ENCODE measurements at regions not wholly inside any gene's neighbourhood (a gene's known extent, or its start where the extent isn't known, plus 50 kb on each side); places are given as distances from the start of the nearest gene placed in this dataset.

GRCh38 chr2:12548906-12549305, 167.8 kb upstream of the TRIB2 start:
- TF ChIP-seq EP300 (IDR thresholded peaks at IDR 0.05) (no peak), CTCF (IDR thresholded peaks at IDR 0.05) (no peak)

Measured in tibial nerve (tissue), 4 donors.